Globus pallidus (tissue), 1 donor: ENCODE measurements at regions not wholly inside any gene's neighbourhood (a gene's known extent, or its start where the extent isn't known, plus 50 kb on each side); places are given as distances from the start of the nearest gene placed in this dataset.
"Not testable (repeated sequence)": the region's sequence is repeated elsewhere in the genome, so short reads cannot be mapped to it uniquely, and the experiment has no call there.

Source experiments
- DNase-seq: peaks from one replicate; pipeline ENCODE4 v3.0.0-alpha.2; 2015; ENCODE audit warnings: low spot score

DNA sequence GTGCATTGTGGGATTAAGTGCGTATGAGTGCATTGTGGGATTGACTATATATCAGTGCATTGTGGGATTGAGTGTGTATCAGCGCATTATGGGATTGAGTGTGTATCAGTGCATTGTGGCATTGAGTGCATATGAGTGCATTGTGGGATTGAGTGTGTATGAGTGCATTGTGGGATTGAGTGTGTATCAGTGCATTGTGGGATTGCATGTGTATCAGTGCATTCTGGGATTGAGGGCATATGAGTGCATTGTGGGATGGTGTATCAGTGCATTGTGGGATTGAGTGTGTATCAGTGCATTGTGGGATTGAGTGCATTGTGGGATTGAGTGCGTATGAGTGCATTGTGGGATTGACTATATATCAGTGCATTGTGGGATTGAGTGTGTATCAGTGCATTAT lies 106.4 kb downstream of the SHOX start:
- DNase-seq: not testable (repeated sequence)

- no peak for DNase-seq
Measured at GRCh38 chrX:734362-734761, 103.8 kb downstream of the SHOX start.

GRCh38 chrX:733961-734360 lies 103.4 kb downstream of the SHOX start:
- no peak for DNase-seq

DNA sequence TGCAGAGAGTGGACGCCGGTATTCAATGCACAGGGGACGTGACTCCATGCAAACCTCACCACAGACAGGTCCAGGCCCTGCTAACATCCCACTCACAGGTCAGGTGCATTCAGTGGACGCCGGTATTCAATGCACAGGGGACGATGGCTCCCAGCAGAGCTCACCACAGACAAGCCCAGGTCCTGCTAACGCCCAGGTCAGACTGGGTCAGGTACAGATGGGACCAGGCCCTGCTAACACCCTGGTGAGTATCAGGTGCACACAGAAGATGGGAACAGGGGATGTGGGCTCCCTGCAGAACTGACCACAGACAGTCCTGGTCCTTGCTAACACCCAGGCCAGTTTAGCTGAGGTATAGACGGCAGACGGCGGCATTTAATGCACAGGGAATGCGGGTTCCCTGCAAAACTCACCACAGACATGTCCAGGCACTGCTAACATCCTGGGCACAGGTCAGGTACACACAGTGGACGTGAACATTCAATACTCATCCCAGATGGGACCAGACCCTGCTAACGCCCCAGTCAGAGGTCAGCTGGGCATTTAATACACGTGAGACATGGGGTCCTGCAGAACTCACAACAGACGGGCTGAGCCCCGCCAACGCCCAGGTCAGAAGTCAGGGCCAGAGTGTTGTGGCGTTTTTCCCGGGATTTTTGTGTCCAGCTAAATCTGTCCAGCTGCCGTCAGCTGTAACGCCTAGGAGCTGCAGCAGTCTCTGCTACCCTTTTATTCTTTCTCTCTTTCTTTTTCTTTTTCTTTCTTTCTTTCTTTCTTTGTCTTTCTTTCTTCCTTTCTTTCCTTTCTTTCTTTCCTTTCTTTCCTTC lies 99.2 kb downstream of the SHOX start:
- no peak for DNase-seq

DNA sequence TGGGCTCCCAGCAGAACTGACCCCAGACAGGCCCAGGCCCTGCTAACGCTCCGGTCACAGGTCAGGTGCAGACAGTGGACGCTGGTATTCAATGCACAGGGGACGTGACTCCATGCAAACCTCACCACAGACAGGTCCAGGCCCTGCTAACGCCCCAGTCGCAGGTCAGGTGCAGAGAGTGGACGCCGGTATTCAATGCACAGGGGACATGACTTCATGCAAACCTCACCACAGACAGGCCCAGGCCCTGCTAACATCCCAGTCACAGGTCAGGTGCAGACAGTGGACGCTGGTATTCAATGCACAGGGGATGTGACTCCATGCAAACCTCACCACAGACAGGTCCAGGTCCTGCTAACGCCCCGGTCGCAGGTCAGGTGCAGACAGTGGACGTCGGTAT lies 98.5 kb downstream of the SHOX start:
- not testable (repeated sequence) for DNase-seq

DNA sequence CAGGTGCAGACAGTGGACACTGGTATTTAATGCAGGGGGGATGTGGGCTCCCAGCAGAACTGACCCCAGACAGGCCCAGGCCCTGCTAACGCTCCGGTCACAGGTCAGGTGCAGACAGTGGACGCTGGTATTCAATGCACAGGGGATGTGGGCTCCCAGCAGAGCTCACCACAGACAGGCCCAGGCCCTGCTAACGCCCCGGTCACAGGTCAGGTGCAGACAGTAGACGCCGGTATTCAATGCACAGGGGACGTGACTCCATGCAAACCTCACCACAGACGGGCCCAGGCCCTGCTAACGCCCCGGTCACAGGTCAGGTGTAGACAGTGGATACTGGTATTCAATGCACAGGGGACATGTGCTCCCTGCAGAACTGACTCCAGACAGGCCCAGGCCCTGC lies 98.0 kb downstream of the SHOX start:
- DNase-seq: not testable (repeated sequence)

DNA sequence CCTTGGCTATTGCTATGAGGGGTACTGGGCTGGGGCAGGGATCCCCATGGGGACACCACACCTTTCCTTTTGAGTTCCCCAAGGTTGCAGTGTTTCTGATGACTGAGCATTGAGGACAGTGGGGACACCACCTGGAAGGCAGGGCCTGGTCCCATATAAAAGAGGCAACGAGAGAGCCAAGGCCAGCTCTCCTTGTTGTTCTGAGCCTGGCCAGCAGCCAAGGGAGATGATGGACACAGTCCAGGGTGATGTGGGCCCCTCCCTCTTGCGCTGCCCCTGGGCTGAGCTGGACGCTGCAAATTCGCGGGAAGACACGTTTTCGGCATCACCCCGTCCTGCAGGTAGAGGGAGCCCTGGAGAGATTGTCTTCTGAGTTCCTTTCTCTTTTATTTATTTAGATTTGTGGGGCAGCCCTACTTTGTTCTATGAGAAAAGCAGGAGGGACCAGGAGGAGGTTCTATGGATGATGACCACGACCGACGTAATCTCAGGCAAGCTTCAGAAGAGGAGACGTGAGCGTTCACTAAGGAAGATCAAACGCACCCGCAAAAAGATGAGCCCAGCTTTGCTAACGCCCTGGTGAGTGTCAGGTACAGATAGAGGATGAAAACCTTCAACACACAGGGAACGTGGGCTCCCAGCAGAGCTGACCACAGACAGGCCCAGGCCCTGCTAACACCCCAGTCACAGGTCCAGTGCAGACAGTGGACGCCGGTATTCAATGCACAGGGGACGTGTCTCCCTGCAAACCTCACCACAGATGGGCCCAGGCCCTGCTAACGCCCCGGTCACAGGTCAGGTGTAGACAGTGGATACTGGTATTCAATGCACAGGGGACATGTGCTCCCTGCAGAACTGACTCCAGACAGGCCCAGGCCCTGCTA lies 97.4 kb downstream of the SHOX start:
- DNase-seq: no peak

DNA sequence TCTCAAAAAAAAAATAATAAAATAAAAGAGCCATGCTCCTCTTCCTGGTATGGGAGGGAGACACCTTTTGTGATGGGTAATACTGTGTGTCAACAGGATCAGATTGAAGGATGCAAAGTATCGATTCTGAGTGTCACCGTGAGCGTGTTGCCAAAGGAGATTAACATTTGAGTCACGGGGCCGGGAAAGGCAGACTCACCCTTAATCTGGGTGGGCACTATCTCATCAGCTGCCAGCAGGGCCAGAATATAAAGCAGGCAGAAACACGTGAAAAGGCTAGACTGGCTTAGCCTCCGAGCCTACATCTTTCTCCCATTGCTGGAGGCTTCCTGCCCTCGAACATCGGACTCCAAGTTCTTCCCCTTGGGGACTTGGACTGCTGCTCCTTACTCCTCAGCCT lies 95.4 kb downstream of the SHOX start:
- no peak for DNase-seq

DNA sequence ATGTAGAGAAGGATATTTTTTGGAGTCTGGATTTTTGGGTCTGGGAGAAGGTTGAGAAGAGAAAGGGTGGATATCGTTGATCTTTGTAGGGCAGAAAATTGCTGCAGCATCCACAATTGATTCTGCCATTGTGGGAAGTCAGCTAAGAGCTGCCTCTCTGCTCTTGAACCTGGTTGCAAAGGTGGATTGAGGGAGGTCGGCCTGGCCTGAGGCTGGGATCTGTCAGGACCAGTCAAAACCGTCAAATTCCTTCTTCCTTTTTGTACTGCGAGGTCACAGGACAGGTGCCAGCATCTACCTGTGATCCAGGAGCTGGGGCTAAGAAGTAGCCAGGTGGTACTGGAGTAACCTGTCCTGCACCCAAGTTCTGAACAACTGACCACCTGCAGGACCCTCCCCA lies 93.7 kb downstream of the SHOX start:
- DNase-seq: no peak

DNA sequence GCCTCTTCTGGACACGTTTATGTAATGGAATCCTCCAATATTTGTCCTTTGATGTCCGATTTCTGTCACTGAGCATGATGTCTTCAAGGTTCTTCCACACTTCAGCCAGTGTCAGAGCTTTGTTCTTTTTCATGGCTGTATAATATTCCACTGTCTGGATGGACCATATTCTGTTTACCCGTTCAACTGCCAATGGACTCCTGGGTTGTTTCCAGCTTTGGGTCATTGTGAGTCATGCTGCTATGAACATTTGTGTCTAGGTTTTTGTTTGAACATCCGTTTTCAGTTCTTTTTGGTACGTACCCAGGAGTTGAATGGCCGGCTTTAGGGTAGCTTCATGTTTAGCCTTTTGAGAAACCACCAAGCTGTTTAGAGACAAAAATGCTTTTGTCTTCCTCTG lies 93.2 kb downstream of the SHOX start:
- DNase-seq: no peak

DNA sequence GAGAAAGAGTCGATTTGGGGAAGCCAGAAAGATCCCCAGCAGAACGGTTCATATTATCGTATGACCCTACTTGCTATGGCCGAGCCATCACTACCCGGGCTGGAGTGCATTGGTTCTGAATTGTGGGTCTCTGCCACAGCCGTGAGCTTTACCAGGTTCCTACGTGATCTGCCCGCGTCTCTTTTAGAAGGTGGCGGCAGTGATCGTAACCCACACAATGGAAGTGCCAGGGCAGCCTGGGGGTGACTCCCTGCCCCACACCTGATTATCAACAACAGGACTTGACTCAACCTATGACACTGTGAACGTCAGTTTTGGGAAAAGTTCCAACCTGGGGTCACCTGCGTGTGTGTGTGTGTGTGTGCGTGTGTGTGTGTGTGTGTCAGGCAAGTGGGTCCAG lies 90.8 kb downstream of the SHOX start:
- DNase-seq: no peak

DNA sequence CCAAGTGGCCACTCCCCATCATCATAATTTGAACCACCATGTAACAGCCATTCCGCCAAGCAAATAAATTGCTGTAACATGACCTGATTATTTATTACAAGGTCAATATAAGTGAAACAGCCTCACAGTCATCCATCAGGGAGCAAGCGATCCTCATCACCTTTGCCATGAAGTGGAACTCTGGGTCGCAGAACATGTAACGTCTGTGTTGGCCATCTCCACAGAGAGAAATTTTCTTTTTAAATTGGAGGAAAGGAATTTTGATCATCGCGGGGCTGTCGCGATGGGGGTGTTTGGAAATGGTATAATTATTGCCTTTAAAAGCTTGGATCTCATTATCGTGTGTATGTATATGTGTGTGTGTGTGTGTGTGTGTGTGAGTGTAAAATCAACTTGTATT lies 90.2 kb downstream of the SHOX start:
- no peak for DNase-seq

DNA sequence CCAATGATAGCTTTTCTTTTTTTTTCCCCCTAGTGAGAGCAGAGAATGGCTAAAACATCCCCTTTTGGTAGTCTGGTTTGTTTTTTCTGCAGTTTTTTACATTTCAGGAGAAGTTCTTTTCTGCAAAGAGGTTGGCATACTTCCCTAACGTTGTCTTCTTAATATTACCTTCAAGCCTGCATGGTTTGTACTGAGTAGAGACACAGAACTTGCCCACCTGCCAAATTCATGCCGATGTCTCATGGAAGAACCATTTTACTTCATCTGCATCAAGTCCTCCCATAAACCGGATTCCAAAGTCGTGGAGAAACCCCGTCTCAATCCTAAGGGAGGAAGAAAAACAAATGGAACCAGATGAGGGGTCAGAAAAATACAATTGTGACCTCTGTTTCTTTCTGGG lies 89.7 kb downstream of the SHOX start:
- no peak for DNase-seq

DNA sequence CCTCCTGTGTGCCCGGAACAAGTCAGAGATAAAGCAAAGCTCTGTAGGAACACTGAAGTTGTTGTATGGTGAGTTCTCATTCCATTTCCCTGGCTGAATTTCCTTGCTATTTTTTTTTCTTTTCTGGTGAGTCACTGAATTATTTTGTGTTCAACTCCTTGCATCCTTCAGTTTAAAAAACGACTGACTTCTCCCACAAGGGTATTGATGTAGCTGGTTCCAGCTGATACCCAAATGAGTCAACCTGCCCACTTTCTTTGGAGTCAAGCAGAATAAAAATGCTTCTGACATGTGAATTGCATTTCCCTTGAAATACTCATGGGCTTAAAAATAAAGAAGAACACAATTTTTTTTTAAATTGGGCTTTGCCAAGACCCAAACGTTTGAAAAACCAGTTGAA lies 85.5 kb downstream of the SHOX start:
- DNase-seq: no peak

DNA sequence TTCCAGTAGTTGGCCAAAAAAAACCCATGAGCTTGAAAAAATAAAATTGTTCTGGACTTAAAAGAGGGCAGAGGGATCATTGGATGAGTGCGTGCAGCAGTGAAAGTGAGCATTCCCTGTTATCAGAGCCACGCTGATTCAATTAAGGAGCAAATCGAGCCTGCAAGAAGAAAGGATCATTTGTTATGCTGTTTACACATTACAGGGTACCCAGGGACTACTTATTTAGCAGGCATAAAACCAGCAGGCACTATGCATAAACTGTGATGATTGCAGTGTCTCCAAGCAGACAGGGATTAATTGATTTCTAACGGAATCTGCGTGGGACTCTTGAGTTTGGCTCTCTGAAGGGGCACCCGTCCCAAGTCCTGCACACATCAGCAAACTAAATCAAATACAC lies 83.5 kb downstream of the SHOX start:
- no peak for DNase-seq
